HPDE6-E6E7 (cell line): ENCODE measurements at regions not wholly inside any gene's neighbourhood (a gene's known extent, or its start where the extent isn't known, plus 50 kb on each side); places are given as distances from the start of the nearest gene placed in this dataset.
A peak's percentile ranks its signal among the peaks of the same experiment; 100 is the strongest.

Source experiments
- DNase-seq: peaks from one replicate; pipeline ENCODE4 v3.0.0; 2011; ENCODE audit warnings: missing footprints; ENCODE audit errors: extremely low spot score

- no peak for DNase-seq
Observed at GRCh38 chr11:27193434-27194225, 153.0 kb downstream of the BBOX1 start.

GRCh38 chr11:27192184-27192583 lies 151.6 kb downstream of the BBOX1 start:
- no peak for DNase-seq

- no peak for DNase-seq
Observed at GRCh38 chr11:27191639-27192038, 151.0 kb downstream of the BBOX1 start.

- DNase-seq: no peak
Observed at GRCh38 chr11:27188696-27189095, 148.1 kb downstream of the BBOX1 start.

GRCh38 chr11:27187848-27188621 lies 147.4 kb downstream of the BBOX1 start:
- DNase-seq: no peak

GRCh38 chr11:27187075-27187847 lies 146.6 kb downstream of the BBOX1 start:
- no peak for DNase-seq

GRCh38 chr11:27186580-27186979 lies 146.0 kb downstream of the BBOX1 start:
- no peak for DNase-seq

- DNase-seq: no peak
Observed at GRCh38 chr11:27184458-27185312, 144.1 kb downstream of the BBOX1 start.

- DNase-seq: peak; percentile 11
Observed at GRCh38 chr11:27183672-27184457, 143.2 kb downstream of the BBOX1 start.

GRCh38 chr11:27179334-27179733 lies 138.7 kb downstream of the BBOX1 start:
- DNase-seq: no peak

GRCh38 chr11:27178859-27179258 lies 138.2 kb downstream of the BBOX1 start:
- DNase-seq: no peak
